B cell (primary cell): ENCODE measurements at regions not wholly inside any gene's neighbourhood (a gene's known extent, or its start where the extent isn't known, plus 50 kb on each side); places are given as distances from the start of the nearest gene placed in this dataset.

ENCODE experiments used
- ATAC-seq: fragments of 200-7000 bp; cut with Tn5 transposase; one replicate; pipeline ENCODE4 v1.10.0; 2021; ENCODE audit warnings: low read depth, mild to moderate bottlenecking, moderate number of reproducible peaks, moderate library complexity
- CTCF ChIA-PET: fragments of 350-600 bp; sonication (Branson Sonifier 250); formaldehyde crosslinking; loops from one replicate; lab custom pipeline; 2021; ENCODE audit warnings: antibody characterized with exemption, inconsistent platforms; lab: Charles Lee
- POLR2A ChIA-PET: fragments of 350-600 bp; sonication (Branson Sonifier 250); formaldehyde crosslinking; loops from one replicate; lab custom pipeline; 2021; ENCODE audit warnings: antibody characterized with exemption; lab: Charles Lee
- DNase-seq: peaks from one replicate; pipeline ENCODE4 v3.0.0; 2013
- H2AFZ ChIP-seq: 2 replicates; pipeline ENCODE4 v1.6.1; 2012; ENCODE audit warnings: mild to moderate bottlenecking, low read depth, low read length; ENCODE audit not compliant: insufficient read depth, poor library complexity, severe bottlenecking
- H3K27ac ChIP-seq, 2 donors: 1 replicate in 1 of 2; 2 replicates in 1 of 2; pipeline ENCODE4 v1.5.1; 2012 to 2013; ENCODE audit warnings: low read length in 2 of 2, mild to moderate bottlenecking in 2 of 2, moderate library complexity in 1 of 2
- H3K27me3 ChIP-seq, 4 experiments: fragments of 200-600 bp in 1 of 4; sonication (generic) in 1 of 4; replicated peaks in 1 of 4; 1 replicate in 2 of 4; 2 replicates in 2 of 4; pipeline versions ENCODE4 v1.6.1 to v1.7.0; 2013 to 2016; ENCODE audit warnings: low read length in 3 of 4, mild to moderate bottlenecking in 2 of 4, mixed read lengths in 1 of 4, moderate library complexity in 1 of 4; ENCODE audit not compliant: insufficient read depth in 4 of 4, control insufficient read depth in 3 of 4; ENCODE audit errors: control extremely low read depth in 1 of 4
- H3K36me3 ChIP-seq, 2 experiments: replicated peaks in 1 of 2; 1 replicate in 1 of 2; 2 replicates in 1 of 2; pipeline versions ENCODE4 v1.6.1 to v1.7.1; 2013; ENCODE audit warnings: low read length in 1 of 2; ENCODE audit not compliant: insufficient read depth in 2 of 2, control insufficient read depth in 1 of 2; ENCODE audit errors: control extremely low read depth in 1 of 2, extremely low read depth in 1 of 2
- H3K4me1 ChIP-seq, 2 donors: fragments of 200-600 bp in 1 of 2; sonication (generic) in 1 of 2; 1 replicate in 1 of 2; 2 replicates in 1 of 2; pipeline versions ENCODE4 v1.5.1 to v1.6.1; 2013 to 2017; ENCODE audit warnings: low read length in 2 of 2; ENCODE audit not compliant: control insufficient read depth in 2 of 2, insufficient read depth in 2 of 2
- H3K4me2 ChIP-seq: replicated peaks from 2 replicates; pipeline ENCODE3; 2012; ENCODE audit warnings: mild to moderate bottlenecking, low read depth, low read length; ENCODE audit not compliant: poor library complexity, severe bottlenecking
- H3K4me3 ChIP-seq, 5 experiments: fragments of 200-600 bp in 1 of 5; sonication (generic) in 1 of 5; 1 replicate in 3 of 5; 2 replicates in 2 of 5; pipeline versions ENCODE4 v1.5.1 to v1.7.0; 2011 to 2016; ENCODE audit warnings: low read length in 4 of 5, mild to moderate bottlenecking in 4 of 5, low read depth in 2 of 5, control low read depth in 1 of 5, moderate library complexity in 1 of 5; ENCODE audit not compliant: insufficient read depth in 1 of 5; ENCODE audit errors: control extremely low read depth in 1 of 5, extremely low read depth in 1 of 5
- H3K79me2 ChIP-seq: fragments of 200-600 bp; sonication (generic); one replicate; pipeline ENCODE4 v1.6.0; 2016; ENCODE audit warnings: low read length; ENCODE audit not compliant: control insufficient read depth, insufficient read depth
- H3K9ac ChIP-seq: fragments of 200-600 bp; sonication (generic); 2 replicates; pipeline ENCODE4 v1.6.1; 2017; ENCODE audit warnings: mild to moderate bottlenecking, low read length, moderate library complexity
- H3K9me3 ChIP-seq, 3 donors: one replicate each; pipeline versions ENCODE4 v1.6.1 to v1.7.1; 2013; ENCODE audit warnings: low read length in 2 of 3; ENCODE audit not compliant: control insufficient read depth in 2 of 3, insufficient read depth in 1 of 3; ENCODE audit errors: control extremely low read depth in 1 of 3
- H4K20me1 ChIP-seq: 2 replicates; pipeline ENCODE4 v1.6.0; 2012; ENCODE audit warnings: mild to moderate bottlenecking, low read length; ENCODE audit not compliant: insufficient read depth, control insufficient read depth, poor library complexity, severe bottlenecking
- H3K27ac Mint-ChIP-seq: one replicate; pipeline ENCODE4 v1.8.0; 2021; ENCODE audit warnings: mixed read lengths
- H3K27me3 Mint-ChIP-seq: one replicate; pipeline ENCODE4 v1.8.0; 2021; ENCODE audit warnings: mixed read lengths
- H3K4me1 Mint-ChIP-seq: one replicate; pipeline ENCODE4 v1.8.0; 2021; ENCODE audit warnings: mixed read lengths
- H3K4me3 Mint-ChIP-seq: one replicate; pipeline ENCODE4 v1.8.0; 2021; ENCODE audit warnings: mixed read lengths
- H3K9me3 Mint-ChIP-seq: one replicate; pipeline ENCODE4 v1.8.0; 2022; ENCODE audit warnings: mixed read lengths; ENCODE audit not compliant: insufficient read depth
- CTCF ChIP-seq: fragments of 200-600 bp; IDR thresholded peaks from one replicate; pipeline ENCODE4 v1.8.0; 2022; ENCODE audit warnings: antibody characterized with exemption, mild to moderate bottlenecking
- EZH2 ChIP-seq: IDR thresholded peaks from 2 replicates; pipeline ENCODE4 v1.6.1; 2012; ENCODE audit warnings: borderline replicate concordance, low read depth, mild to moderate bottlenecking, moderate library complexity, low read length; ENCODE audit not compliant: insufficient read depth, poor library complexity, severe bottlenecking
- WGBS: methylation state at CpG from one replicate; pipeline ENCODE4 v1.1.5; 2013; ENCODE audit warnings: missing lambda C conversion rate; ENCODE audit not compliant: insufficient coverage; 5-methylcytosine and 5-hydroxymethylcytosine counted together
- intact Hi-C: fragments of 100-400 bp; cut with micrococcal nuclease; formaldehyde crosslinking; loops from one replicate; pipeline ENCODE4 v1.10.0; 2022

GRCh38 chr3:78529601-78530000 lies 1238.2 kb downstream of the ROBO1 start:
- H3K9me3 ChIP-seq: no peaks in the 10 kb centered on the region
- H3K79me2 ChIP-seq: no peaks in the 10 kb centered on the region
- Mint-ChIP-seq H3K27me3 (no peaks in the 10 kb centered on the region), H3K9me3 (peaks cover 3% of the 10 kb centered on the region), H3K27ac (no peak overlapping the region), H3K4me1 (no peaks in the 10 kb centered on the region), H3K4me3 (no peak overlapping the region)
- no peaks in the 10 kb centered on the region for H4K20me1 ChIP-seq
- ChIA-PET CTCF (no interaction called here), POLR2A (no interaction called here)
- no peak for TF ChIP-seq EZH2
- TF ChIP-seq CTCF: no peak
- 100% methylated on average over 2 of the region's 3 CpGs for WGBS
- intact Hi-C loops: no loop called here
- H3K27me3 ChIP-seq: no peaks in the 10 kb centered on the region
- no peak overlapping the region for H3K27ac ChIP-seq
- H3K4me1 ChIP-seq: no peaks in the 10 kb centered on the region
- H3K36me3 ChIP-seq: no peaks in the 10 kb centered on the region
- DNase-seq (no peak), ATAC-seq (no peak)
- no peak overlapping the region for H3K4me3 ChIP-seq
- H3K9ac ChIP-seq: no peak overlapping the region
- H3K4me2 ChIP-seq: no peak overlapping the region
- no peak overlapping the region for H2AFZ ChIP-seq

- H3K4me2 ChIP-seq: no peak overlapping the region
- H3K36me3 ChIP-seq: no peaks in the 10 kb centered on the region
- no peak overlapping the region for H3K4me3 ChIP-seq
- Mint-ChIP-seq H3K9me3 (no peaks in the 10 kb centered on the region), H3K4me1 (no peaks in the 10 kb centered on the region), H3K27ac (no peak overlapping the region), H3K27me3 (no peaks in the 10 kb centered on the region), H3K4me3 (no peak overlapping the region)
- ChIA-PET POLR2A (no interaction called here), CTCF (no interaction called here)
- no peaks in the 10 kb centered on the region for H3K9me3 ChIP-seq
- TF ChIP-seq EZH2: no peak
- no peak for TF ChIP-seq CTCF
- H3K79me2 ChIP-seq: no peaks in the 10 kb centered on the region
- intact Hi-C loops: no loop called here
- no peaks in the 10 kb centered on the region for H4K20me1 ChIP-seq
- ATAC-seq: no peak
- H3K9ac ChIP-seq: no peak overlapping the region
- WGBS: 100% methylated on average over 1 of the region's 2 CpGs
- no peak overlapping the region for H3K27ac ChIP-seq
- no peaks in the 10 kb centered on the region for H3K27me3 ChIP-seq
- H2AFZ ChIP-seq: no peak overlapping the region
- H3K4me1 ChIP-seq: no peaks in the 10 kb centered on the region
- no peak for DNase-seq
Observed at GRCh38 chr3:78540485-78540884, 1227.3 kb downstream of the ROBO1 start.
